HepG2 (cell line): ENCODE measurements at regions not wholly inside any gene's neighbourhood (a gene's known extent, or its start where the extent isn't known, plus 50 kb on each side); places are given as distances from the start of the nearest gene placed in this dataset.

Experiments used
- ATAC-seq: fragments of 200-7000 bp; cut with Tn5 transposase; 3 replicates; pipeline ENCODE4 v1.9.1; 2020; ENCODE audit warnings: mild to moderate bottlenecking, moderate library complexity
- BruUV-seq: library from RNA; stranded (reverse); fragments of 400-500 nt; replicated peaks from 2 replicates; lab custom pipeline; 2021; lab: Mats Ljungman, UMichigan
- CTCF ChIA-PET: fragments of 300-600 bp; formaldehyde crosslinking; extraction: SDS; loops from one replicate; lab custom pipeline; 2021; ENCODE audit warnings: low total read pairs, inconsistent platforms, low intra/inter-chr PET ratio; lab: Yijun Ruan, JAX
- POLR2A ChIA-PET: fragments of 350-600 bp; sonication (Branson Sonifier 250); formaldehyde crosslinking; loops from one replicate; lab custom pipeline; 2020; ENCODE audit warnings: antibody characterized with exemption, inconsistent platforms; lab: Yijun Ruan, JAX
- DNase-seq: peaks from one replicate; pipeline ENCODE4 v3.0.0-alpha.2; 2015; ENCODE audit warnings: low spot score
- FAIRE-seq: peaks from 3 replicates; lab custom pipeline; 2011; peaks lifted over from hg19 to GRCh38; lab: Jason Lieb, UNC
- H2AFZ ChIP-seq: one replicate; pipeline ENCODE4 v1.6.1; 2011; ENCODE audit warnings: low read length, inconsistent platforms
- H3K27ac ChIP-seq: fragments of 300-600 bp; 3 replicates; pipeline ENCODE4 v1.8.0; 2011; ENCODE audit warnings: mixed run types, mild to moderate bottlenecking, mixed read lengths, low read length, inconsistent platforms; ENCODE audit not compliant: insufficient read depth; ENCODE audit errors: extremely low read length
- H3K27me3 ChIP-seq, 2 experiments: fragments of 200-600 bp in 1 of 2; 2 replicates in 1 of 2; 3 replicates in 1 of 2; pipeline versions ENCODE4 v1.6.0 to v1.8.0; 2011; ENCODE audit warnings: low read length in 2 of 2, mild to moderate bottlenecking in 2 of 2, moderate library complexity in 2 of 2, inconsistent platforms in 1 of 2; ENCODE audit not compliant: insufficient read depth in 2 of 2, control insufficient read depth in 1 of 2
- H3K36me3 ChIP-seq, 2 experiments: fragments of 200-600 bp in 1 of 2; replicated peaks in 1 of 2; 2 replicates in 1 of 2; 3 replicates in 1 of 2; pipeline versions ENCODE4 v1.5.1 to v1.8.0; 2011; ENCODE audit warnings: low read length in 2 of 2, inconsistent platforms in 1 of 2; ENCODE audit not compliant: insufficient read depth in 2 of 2, control insufficient read depth in 1 of 2
- H3K4me1 ChIP-seq: 2 replicates; pipeline ENCODE4 v1.5.1; 2012; ENCODE audit warnings: low read length, inconsistent platforms; ENCODE audit not compliant: insufficient read depth
- H3K4me2 ChIP-seq: 2 replicates; pipeline ENCODE4 v1.6.0; 2011; ENCODE audit warnings: low read depth, low read length, inconsistent platforms
- H3K4me3 ChIP-seq, 3 experiments: fragments of 200-600 bp in 1 of 3; sonication (generic), shearing (Covaris generic) in 1 of 3; replicated peaks in 1 of 3; 2 replicates each; pipeline ENCODE4 v1.5.1; 2011 to 2016; ENCODE audit warnings: low read length in 3 of 3, inconsistent platforms in 2 of 3, low read depth in 2 of 3, mild to moderate bottlenecking in 2 of 3, control low read depth in 1 of 3, mixed read lengths in 1 of 3; ENCODE audit not compliant: insufficient read depth in 1 of 3
- H3K79me2 ChIP-seq: one replicate; pipeline ENCODE4 v1.6.1; 2011; ENCODE audit warnings: low read length, inconsistent platforms; ENCODE audit not compliant: insufficient read depth
- H3K9ac ChIP-seq: 2 replicates; pipeline ENCODE4 v1.6.0; 2011; ENCODE audit warnings: mild to moderate bottlenecking, low read depth, low read length, inconsistent platforms; ENCODE audit not compliant: insufficient read depth
- H3K9me3 ChIP-seq: 2 replicates; pipeline ENCODE4 v1.5.1; 2012; ENCODE audit warnings: mild to moderate bottlenecking, low read length
- H4K20me1 ChIP-seq: 2 replicates; pipeline ENCODE4 v1.6.0; 2011; ENCODE audit warnings: inconsistent platforms, mild to moderate bottlenecking, low read length, moderate library complexity; ENCODE audit not compliant: insufficient read depth
- ATF6 ChIP-seq: sonication (generic); formaldehyde crosslinking; conservative IDR thresholded peaks from 2 replicates; pipeline ENCODE4 v1.4.0; 2020; ENCODE audit warnings: missing genetic modification reagents
- CHD4 ChIP-seq: fragments of 200-600 bp; sonication (generic); IDR thresholded peaks from 2 replicates; pipeline ENCODE4 v1.7.0; 2017; ENCODE audit warnings: mild to moderate bottlenecking, low read length, borderline replicate concordance
- DMAP1 ChIP-seq: IDR thresholded peaks from 2 replicates; pipeline ENCODE4 v1.6.1; 2016
- ISL2 ChIP-seq: sonication (generic); formaldehyde crosslinking; IDR thresholded peaks from 2 replicates; pipeline ENCODE4 v1.5.0; 2020; ENCODE audit warnings: missing genetic modification reagents
- SETDB1 ChIP-seq: sonication (generic); formaldehyde crosslinking; IDR thresholded peaks from 2 replicates; pipeline ENCODE4 v1.5.1; 2020; ENCODE audit warnings: missing genetic modification reagents, mild to moderate bottlenecking, borderline replicate concordance
- SKI ChIP-seq: fragments of 450-650 bp; IDR thresholded peaks from one replicate; pipeline ENCODE4 v1.6.1; 2018; ENCODE audit warnings: mild to moderate bottlenecking; ENCODE audit not compliant: partially characterized antibody
- TCF7L2 ChIP-seq: IDR thresholded peaks from 2 replicates; pipeline ENCODE4 v1.6.1; 2011; ENCODE audit warnings: mild to moderate bottlenecking, low read depth, low read length, moderate library complexity
- TGIF2 ChIP-seq: IDR thresholded peaks from 2 replicates; pipeline ENCODE4 v1.6.1; 2016; ENCODE audit warnings: control low read depth, missing compliant biosample characterization
- ZNF251 ChIP-seq: sonication (generic); formaldehyde crosslinking; IDR thresholded peaks from 2 replicates; pipeline ENCODE4 v1.9.0; 2021; ENCODE audit warnings: mild to moderate bottlenecking, missing genetic modification reagents
- ZNF331 ChIP-seq: sonication (generic); formaldehyde crosslinking; IDR thresholded peaks from 2 replicates; pipeline ENCODE4 v1.4.0; 2020; ENCODE audit warnings: missing genetic modification reagents
- ZNF546 ChIP-seq: sonication (generic); formaldehyde crosslinking; conservative IDR thresholded peaks from 2 replicates; pipeline ENCODE4 v1.8.1; 2023; ENCODE audit warnings: mild to moderate bottlenecking, missing genetic modification reagents
- ZNF556 ChIP-seq: sonication (generic); formaldehyde crosslinking; IDR thresholded peaks from 2 replicates; pipeline ENCODE4 v1.4.0; 2020; ENCODE audit warnings: mild to moderate bottlenecking, missing genetic modification reagents, borderline replicate concordance
- ZNF883 ChIP-seq: sonication (generic); formaldehyde crosslinking; IDR thresholded peaks from 2 replicates; pipeline ENCODE4 v1.5.1; 2020; ENCODE audit warnings: mild to moderate bottlenecking, missing genetic modification reagents; ENCODE audit errors: not compliant biosample characterization
- WGBS: methylation state at CpG from one replicate; pipeline ENCODE4 v1.1.6; 2017; ENCODE audit warnings: low lambda C conversion rate; 5-methylcytosine and 5-hydroxymethylcytosine counted together
- in situ Hi-C: cut with HindIII; loops from 2 replicates; pipeline ENCODE4 v1.10.0; 2017; ENCODE audit warnings: low pct_unique_long_range_greater_than_20kb; ENCODE audit not compliant: extremely low pct_ligation_motif_present
- intact Hi-C: fragments of 100-400 bp; cut with micrococcal nuclease; formaldehyde crosslinking; loops from one replicate; pipeline ENCODE4 v1.10.0; 2022; ENCODE audit not compliant: unreplicated experiment
- TF ChIP-seq, protein P1 (sequence below): sonication (generic); formaldehyde crosslinking; IDR thresholded peaks from 2 replicates; pipeline ENCODE4 v1.5.0; 2020; ENCODE audit warnings: mild to moderate bottlenecking, missing genetic modification reagents

GRCh38 chr18:22666411-22666940 is 248.8 kb upstream of the CTAGE1 start:
- no peak overlapping the region for H3K4me2 ChIP-seq
- FAIRE-seq (no peak), DNase-seq (no peak), ATAC-seq (no peak)
- no peaks in the 10 kb centered on the region for H3K79me2 ChIP-seq
- H3K9ac ChIP-seq, result no peak overlapping the region
- 25% methylated on average over 4 of the region's 4 CpGs for WGBS
- BruUV-seq, result no TSS peak
- H3K4me3 ChIP-seq, result no peak overlapping the region
- no peaks in the 10 kb centered on the region for H3K4me1 ChIP-seq
- H2AFZ ChIP-seq, result no peak overlapping the region
- intact Hi-C loops (no loop called here), in situ Hi-C loops (no loop called here)
- H4K20me1 ChIP-seq, result no peaks in the 10 kb centered on the region
- no peaks in the 10 kb centered on the region for H3K36me3 ChIP-seq
- peaks cover 13% of the 10 kb centered on the region for H3K9me3 ChIP-seq
- POLR2A ChIA-PET, result no interaction called here
- no peaks in the 10 kb centered on the region for H3K27me3 ChIP-seq
- CTCF ChIA-PET, result no interaction called here
- H3K27ac ChIP-seq, result no peak overlapping the region
- no peak for TF ChIP-seq SKI
- TF ChIP-seq SETDB1 (CRISPR knock-in tag), result no peak
- no peak for TF ChIP-seq ZNF331 (CRISPR knock-in tag)
- no peak for TF ChIP-seq CHD4
- no peak for TF ChIP-seq ZNF251 (CRISPR knock-in tag)
- no peak for TF ChIP-seq ISL2 (CRISPR knock-in tag)
- TF ChIP-seq TGIF2 (CRISPR knock-in tag), result no peak
- TF ChIP-seq TCF7L2, result no peak
- TF ChIP-seq ZNF556 (CRISPR knock-in tag), result no peak
- TF ChIP-seq, protein P1, sequence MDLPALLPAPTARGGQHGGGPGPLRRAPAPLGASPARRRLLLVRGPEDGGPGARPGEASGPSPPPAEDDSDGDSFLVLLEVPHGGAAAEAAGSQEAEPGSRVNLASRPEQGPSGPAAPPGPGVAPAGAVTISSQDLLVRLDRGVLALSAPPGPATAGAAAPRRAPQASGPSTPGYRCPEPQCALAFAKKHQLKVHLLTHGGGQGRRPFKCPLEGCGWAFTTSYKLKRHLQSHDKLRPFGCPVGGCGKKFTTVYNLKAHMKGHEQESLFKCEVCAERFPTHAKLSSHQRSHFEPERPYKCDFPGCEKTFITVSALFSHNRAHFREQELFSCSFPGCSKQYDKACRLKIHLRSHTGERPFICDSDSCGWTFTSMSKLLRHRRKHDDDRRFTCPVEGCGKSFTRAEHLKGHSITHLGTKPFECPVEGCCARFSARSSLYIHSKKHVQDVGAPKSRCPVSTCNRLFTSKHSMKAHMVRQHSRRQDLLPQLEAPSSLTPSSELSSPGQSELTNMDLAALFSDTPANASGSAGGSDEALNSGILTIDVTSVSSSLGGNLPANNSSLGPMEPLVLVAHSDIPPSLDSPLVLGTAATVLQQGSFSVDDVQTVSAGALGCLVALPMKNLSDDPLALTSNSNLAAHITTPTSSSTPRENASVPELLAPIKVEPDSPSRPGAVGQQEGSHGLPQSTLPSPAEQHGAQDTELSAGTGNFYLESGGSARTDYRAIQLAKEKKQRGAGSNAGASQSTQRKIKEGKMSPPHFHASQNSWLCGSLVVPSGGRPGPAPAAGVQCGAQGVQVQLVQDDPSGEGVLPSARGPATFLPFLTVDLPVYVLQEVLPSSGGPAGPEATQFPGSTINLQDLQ (CRISPR knock-in tag), result no peak
- no peak for TF ChIP-seq ZNF546 (CRISPR knock-in tag)
- TF ChIP-seq ATF6 (CRISPR knock-in tag), result no peak
- TF ChIP-seq DMAP1, result no peak
- no peak for TF ChIP-seq ZNF883
